Upper lobe of left lung (tissue), 6 donors: ENCODE measurements at regions not wholly inside any gene's neighbourhood (a gene's known extent, or its start where the extent isn't known, plus 50 kb on each side); places are given as distances from the start of the nearest gene placed in this dataset.

ENCODE experiments used
- ATAC-seq, 2 donors: fragments of 200-7000 bp; cut with Tn5 transposase; one replicate each; pipeline ENCODE4 v1.9.1; 2022; ENCODE audit warnings: mild to moderate bottlenecking in 2 of 2, moderate library complexity in 2 of 2; ENCODE audit not compliant: low FRiP score in 2 of 2
- DNase-seq, 2 donors: peaks; one replicate each; pipeline ENCODE4 v3.0.0-alpha.2; 2019 to 2020
- H3K27ac ChIP-seq, 4 donors: fragments of 200-600 bp; sonication (generic); one replicate each; pipeline ENCODE4 v1.5.1; 2016 to 2019
- H3K27me3 ChIP-seq, 4 donors: fragments of 200-600 bp; sonication (generic); one replicate each; pipeline ENCODE4 v1.5.1; 2017 to 2019
- H3K36me3 ChIP-seq, 4 donors: fragments of 200-600 bp; sonication (generic); one replicate each; pipeline ENCODE4 v1.5.1; 2016 to 2019
- H3K4me1 ChIP-seq, 4 donors: fragments of 200-600 bp; sonication (generic); one replicate each; pipeline ENCODE4 v1.5.1; 2018 to 2019
- H3K4me3 ChIP-seq, 4 donors: fragments of 200-600 bp; sonication (generic); one replicate each; pipeline ENCODE4 v1.5.1; 2017 to 2019; ENCODE audit warnings: mild to moderate bottlenecking in 2 of 4, moderate library complexity in 1 of 4
- H3K9me3 ChIP-seq, 4 donors: fragments of 200-600 bp; sonication (generic); one replicate each; pipeline ENCODE4 v1.5.1; 2018 to 2019
- EP300 ChIP-seq, 4 donors: sonication (generic); formaldehyde crosslinking; IDR thresholded peaks; one replicate each; pipeline ENCODE4 v1.5.1; 2017; ENCODE audit warnings: antibody characterized with exemption in 4 of 4, control low read depth in 2 of 4
- POLR2A ChIP-seq, 4 donors: fragments of 450-650 bp; IDR thresholded peaks; one replicate each; pipeline ENCODE4 v1.5.1; 2016 to 2017; ENCODE audit warnings: antibody characterized with exemption in 4 of 4, mild to moderate bottlenecking in 2 of 4
- POLR2AphosphoS5 ChIP-seq, 2 donors: sonication (generic); formaldehyde crosslinking; IDR thresholded peaks; one replicate each; pipeline ENCODE4 v1.5.1; 2017; ENCODE audit warnings: antibody characterized with exemption in 2 of 2
- WGBS, 2 donors: methylation state at CpG; one replicate each; pipeline ENCODE4 v1.1.5; 2017 to 2018; 5-methylcytosine and 5-hydroxymethylcytosine counted together
- TF ChIP-seq, protein P1 (sequence below), 6 experiments: fragments of 450-650 bp in 4 of 6; fragments of 200-600 bp in 2 of 6; sonication (generic) in 2 of 6; IDR thresholded peaks; one replicate each; pipeline ENCODE4 v1.5.1; 2016 to 2019; ENCODE audit warnings: antibody characterized with exemption in 6 of 6
- donor health status: DM: no; HTN: no; CAD: no; lungs with moderate emphysema.
- donor health status: DM: no; HTN: yes; CAD: no; lungs with severe emphysema.

DNA sequence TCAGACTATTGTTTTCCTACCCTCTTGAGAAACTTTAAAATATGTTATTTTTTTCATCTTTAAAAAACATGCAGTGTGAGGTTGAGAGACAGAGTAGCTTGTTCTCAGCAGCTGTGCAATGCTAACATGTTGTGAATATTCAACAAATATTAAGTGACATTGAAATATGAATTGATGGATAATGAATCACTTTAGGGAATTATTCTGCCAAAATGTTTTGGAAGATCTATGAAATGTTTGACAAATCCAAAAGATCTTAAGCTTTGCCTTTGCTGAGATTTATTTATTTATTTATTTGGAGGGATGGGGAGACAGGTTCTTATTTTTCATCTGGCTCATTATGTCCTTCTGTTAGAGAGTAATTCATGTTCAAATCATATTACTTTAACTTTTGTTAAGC, 680.1 kb upstream of the CXADR start:
- Histone ChIP-seq H3K36me3 (no peaks in the 10 kb centered on the region), H3K4me3 (no peak overlapping the region), H3K27ac (no peak overlapping the region), H3K4me1 (no peaks in the 10 kb centered on the region), H3K9me3 (no peaks in the 10 kb centered on the region), H3K27me3 (no peaks in the 10 kb centered on the region)
- ATAC-seq, result no peak
- TF ChIP-seq POLR2AphosphoS5 (IDR thresholded peaks at IDR 0.05), result no peak
- TF ChIP-seq, protein P1, sequence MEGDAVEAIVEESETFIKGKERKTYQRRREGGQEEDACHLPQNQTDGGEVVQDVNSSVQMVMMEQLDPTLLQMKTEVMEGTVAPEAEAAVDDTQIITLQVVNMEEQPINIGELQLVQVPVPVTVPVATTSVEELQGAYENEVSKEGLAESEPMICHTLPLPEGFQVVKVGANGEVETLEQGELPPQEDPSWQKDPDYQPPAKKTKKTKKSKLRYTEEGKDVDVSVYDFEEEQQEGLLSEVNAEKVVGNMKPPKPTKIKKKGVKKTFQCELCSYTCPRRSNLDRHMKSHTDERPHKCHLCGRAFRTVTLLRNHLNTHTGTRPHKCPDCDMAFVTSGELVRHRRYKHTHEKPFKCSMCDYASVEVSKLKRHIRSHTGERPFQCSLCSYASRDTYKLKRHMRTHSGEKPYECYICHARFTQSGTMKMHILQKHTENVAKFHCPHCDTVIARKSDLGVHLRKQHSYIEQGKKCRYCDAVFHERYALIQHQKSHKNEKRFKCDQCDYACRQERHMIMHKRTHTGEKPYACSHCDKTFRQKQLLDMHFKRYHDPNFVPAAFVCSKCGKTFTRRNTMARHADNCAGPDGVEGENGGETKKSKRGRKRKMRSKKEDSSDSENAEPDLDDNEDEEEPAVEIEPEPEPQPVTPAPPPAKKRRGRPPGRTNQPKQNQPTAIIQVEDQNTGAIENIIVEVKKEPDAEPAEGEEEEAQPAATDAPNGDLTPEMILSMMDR (IDR thresholded peaks at IDR 0.05), result no peak
- no peak for TF ChIP-seq EP300 (IDR thresholded peaks at IDR 0.05)
- TF ChIP-seq POLR2A (IDR thresholded peaks at IDR 0.05), result no peak
- no peak for DNase-seq

DNA sequence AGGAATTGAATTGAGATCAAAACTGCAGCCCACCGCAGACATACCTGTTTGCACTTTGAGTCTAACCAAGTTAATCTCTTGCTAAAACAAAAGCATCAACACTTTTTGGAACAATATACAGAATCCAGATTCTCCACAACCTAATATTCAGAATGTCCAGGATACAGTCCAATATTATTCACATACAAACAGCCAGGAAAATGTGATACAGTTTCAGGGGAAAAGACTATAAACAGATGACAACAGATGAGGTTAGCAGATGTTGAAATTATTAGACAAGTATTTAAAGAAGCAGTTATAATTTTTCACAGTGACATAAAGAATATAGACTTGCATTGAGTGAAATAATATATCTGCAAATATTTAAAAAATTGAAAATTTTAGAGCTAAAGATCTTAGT, 678.1 kb upstream of the CXADR start:
- H3K36me3 ChIP-seq, result no peaks in the 10 kb centered on the region
- H3K27me3 ChIP-seq, result no peaks in the 10 kb centered on the region
- H3K27ac ChIP-seq, result no peak overlapping the region
- H3K9me3 ChIP-seq, result no peaks in the 10 kb centered on the region
- no peak for TF ChIP-seq EP300 (IDR thresholded peaks at IDR 0.05)
- TF ChIP-seq POLR2A (IDR thresholded peaks at IDR 0.05), result no peak
- TF ChIP-seq, protein P1 (IDR thresholded peaks at IDR 0.05), result no peak
- no peak for TF ChIP-seq POLR2AphosphoS5 (IDR thresholded peaks at IDR 0.05)
- H3K4me3 ChIP-seq, result no peak overlapping the region
- H3K4me1 ChIP-seq, result no peaks in the 10 kb centered on the region
- WGBS, 2 donors, result 89 to 92% methylated on average over 1 of the region's 1 CpG
- DNase-seq (no peak), ATAC-seq (no peak)

DNA sequence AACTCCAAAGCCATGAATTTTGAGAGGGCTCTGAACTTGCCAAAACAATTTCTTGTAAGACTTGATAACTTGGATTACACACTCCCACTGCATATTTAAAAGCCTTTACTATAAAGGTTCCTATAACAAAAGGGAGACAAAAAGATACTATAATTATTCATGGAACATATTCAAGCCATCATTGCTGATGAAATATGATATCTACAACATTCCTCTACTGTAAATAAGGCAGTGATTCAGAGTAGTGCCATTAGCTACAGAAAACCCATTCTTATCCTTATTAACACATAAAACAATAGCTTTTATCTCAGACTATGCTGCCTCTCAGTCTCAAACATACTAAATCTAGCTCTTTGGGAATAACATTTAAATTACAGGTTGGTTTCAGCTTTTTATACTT, 675.5 kb upstream of the CXADR start:
- no peaks in the 10 kb centered on the region for H3K27me3 ChIP-seq
- H3K36me3 ChIP-seq, result no peaks in the 10 kb centered on the region
- no peak overlapping the region for H3K4me3 ChIP-seq
- TF ChIP-seq POLR2A (IDR thresholded peaks at IDR 0.05) (no peak), EP300 (IDR thresholded peaks at IDR 0.05) (no peak), POLR2AphosphoS5 (IDR thresholded peaks at IDR 0.05) (no peak)
- TF ChIP-seq, protein P1 (IDR thresholded peaks at IDR 0.05), result no peak
- no peak for DNase-seq
- H3K4me1 ChIP-seq, result no peaks in the 10 kb centered on the region
- H3K9me3 ChIP-seq, result no peaks in the 10 kb centered on the region
- no peak for ATAC-seq
- no peak overlapping the region for H3K27ac ChIP-seq

DNA sequence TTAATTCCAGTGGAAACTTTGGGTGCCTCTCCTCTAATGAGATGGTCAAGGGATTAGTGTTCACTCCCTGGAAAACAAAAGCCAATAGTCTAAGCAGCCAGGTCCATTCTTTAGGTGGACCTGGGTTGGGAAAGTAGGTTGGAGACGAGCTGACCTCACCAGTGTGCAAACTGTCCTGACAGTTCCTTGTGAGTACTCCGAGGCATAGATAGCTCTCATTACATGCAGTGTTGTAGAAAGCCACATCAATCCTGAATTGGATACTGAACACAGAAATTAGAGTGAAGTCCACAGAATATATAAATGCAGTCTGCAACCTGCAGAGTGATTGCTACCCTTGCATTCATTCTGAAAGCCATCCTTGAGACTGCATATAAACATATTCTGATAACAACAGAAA, 675.1 kb upstream of the CXADR start:
- no peak overlapping the region for H3K27ac ChIP-seq
- H3K4me3 ChIP-seq, result no peak overlapping the region
- H3K9me3 ChIP-seq, result no peaks in the 10 kb centered on the region
- DNase-seq (no peak), ATAC-seq (no peak)
- H3K4me1 ChIP-seq, result no peaks in the 10 kb centered on the region
- no peaks in the 10 kb centered on the region for H3K36me3 ChIP-seq
- 77 to 82% methylated on average over 2 of the region's 2 CpGs for WGBS, 2 donors
- no peak for TF ChIP-seq EP300 (IDR thresholded peaks at IDR 0.05)
- TF ChIP-seq POLR2AphosphoS5 (IDR thresholded peaks at IDR 0.05), result no peak
- no peak for TF ChIP-seq POLR2A (IDR thresholded peaks at IDR 0.05)
- TF ChIP-seq, protein P1 (IDR thresholded peaks at IDR 0.05), result no peak
- no peaks in the 10 kb centered on the region for H3K27me3 ChIP-seq

DNA sequence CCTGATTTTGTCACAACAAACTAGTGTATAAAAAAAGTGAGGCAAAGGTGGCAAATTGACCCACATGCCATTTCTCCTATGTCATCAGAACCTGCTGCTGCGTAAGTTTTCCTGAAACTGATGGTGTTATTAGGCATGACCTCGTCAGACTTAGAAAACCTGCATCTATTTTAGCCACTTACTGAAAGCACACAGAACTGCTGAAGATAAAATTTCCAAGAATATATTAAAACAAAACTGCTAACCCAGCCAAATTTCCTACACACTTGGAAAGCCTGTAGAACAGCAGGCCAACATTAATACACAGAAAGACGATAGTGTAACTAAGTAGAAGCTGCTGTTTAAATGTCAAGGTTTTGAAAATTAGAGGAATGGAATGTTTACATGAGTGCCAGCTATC, 674.5 kb upstream of the CXADR start:
- H3K4me1 ChIP-seq, result no peaks in the 10 kb centered on the region
- DNase-seq (no peak), ATAC-seq (no peak)
- H3K9me3 ChIP-seq, result no peaks in the 10 kb centered on the region
- WGBS, 2 donors, result 54 to 60% methylated on average over 3 of the region's 3 CpGs
- H3K4me3 ChIP-seq, result no peak overlapping the region
- TF ChIP-seq POLR2AphosphoS5 (IDR thresholded peaks at IDR 0.05), result no peak
- TF ChIP-seq EP300 (IDR thresholded peaks at IDR 0.05), result no peak
- no peak overlapping the region for H3K27ac ChIP-seq
- no peaks in the 10 kb centered on the region for H3K27me3 ChIP-seq
- no peaks in the 10 kb centered on the region for H3K36me3 ChIP-seq
